Activated CD4-positive, alpha-beta memory T cell treated with anti-CD3 and anti-CD28 coated beads, Interleukin-2, amount 10 ng/mL, durations not matched to agents 7 days and 5 days (primary cell): ENCODE measurements at regions not wholly inside any gene's neighbourhood (a gene's known extent, or its start where the extent isn't known, plus 50 kb on each side); places are given as distances from the start of the nearest gene placed in this dataset.

ENCODE experiments used
- CTCF ChIA-PET: fragments of 350-600 bp; sonication (Branson Sonifier 250); formaldehyde crosslinking; loops from one replicate; lab custom pipeline; 2021; ENCODE audit warnings: antibody characterized with exemption, inconsistent platforms; lab: Charles Lee
- POLR2A ChIA-PET: fragments of 350-600 bp; sonication (Branson Sonifier 250); formaldehyde crosslinking; loops from one replicate; lab custom pipeline; 2021; ENCODE audit warnings: antibody characterized with exemption; lab: Charles Lee
- DNase-seq: peaks from one replicate; pipeline ENCODE4 v3.0.0-alpha.2; 2020
- H3K27ac Mint-ChIP-seq: one replicate; pipeline ENCODE4 v1.8.0; 2021; ENCODE audit warnings: mild to moderate bottlenecking, mixed read lengths
- H3K27me3 Mint-ChIP-seq: one replicate; pipeline ENCODE4 v1.8.0; 2021; ENCODE audit warnings: mixed read lengths
- H3K36me3 Mint-ChIP-seq: one replicate; pipeline ENCODE4 v1.8.0; 2021; ENCODE audit warnings: low read depth, mixed read lengths
- H3K4me1 Mint-ChIP-seq: one replicate; pipeline ENCODE4 v1.8.0; 2021; ENCODE audit warnings: mixed read lengths
- H3K4me3 Mint-ChIP-seq: one replicate; pipeline ENCODE4 v1.8.0; 2021; ENCODE audit warnings: mild to moderate bottlenecking, mixed read lengths
- H3K9me3 Mint-ChIP-seq: one replicate; pipeline ENCODE4 v1.8.0; 2021; ENCODE audit warnings: mixed read lengths

DNA sequence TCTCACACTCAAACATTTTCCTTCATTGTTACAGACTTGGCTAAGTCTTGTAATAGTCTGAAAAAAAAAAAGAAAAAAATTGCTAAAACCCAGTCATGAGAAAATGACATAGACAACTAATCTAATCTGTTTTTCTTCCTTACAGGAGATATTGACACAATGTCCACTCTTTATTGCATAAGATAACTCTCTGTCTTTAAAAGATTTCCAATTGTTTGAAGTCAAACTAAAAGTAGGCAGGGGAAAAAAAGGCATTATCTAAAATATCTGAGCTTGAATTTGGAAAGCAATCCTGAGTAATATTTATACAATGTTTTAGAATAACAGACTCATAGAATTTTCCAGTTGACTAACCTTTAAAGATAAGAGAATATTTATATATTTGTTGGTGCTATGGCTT, 233.0 kb upstream of the CEP162 start:
- H3K9me3 Mint-ChIP-seq, result no peaks in the 10 kb centered on the region
- no peaks in the 10 kb centered on the region for H3K27me3 Mint-ChIP-seq
- H3K27ac Mint-ChIP-seq, result no peak overlapping the region
- H3K4me1 Mint-ChIP-seq, result no peaks in the 10 kb centered on the region
- H3K36me3 Mint-ChIP-seq, result no peaks in the 10 kb centered on the region
- POLR2A ChIA-PET, result no interaction called here
- no peak overlapping the region for H3K4me3 Mint-ChIP-seq
- CTCF ChIA-PET, result no interaction called here
- DNase-seq, result no peak

DNA sequence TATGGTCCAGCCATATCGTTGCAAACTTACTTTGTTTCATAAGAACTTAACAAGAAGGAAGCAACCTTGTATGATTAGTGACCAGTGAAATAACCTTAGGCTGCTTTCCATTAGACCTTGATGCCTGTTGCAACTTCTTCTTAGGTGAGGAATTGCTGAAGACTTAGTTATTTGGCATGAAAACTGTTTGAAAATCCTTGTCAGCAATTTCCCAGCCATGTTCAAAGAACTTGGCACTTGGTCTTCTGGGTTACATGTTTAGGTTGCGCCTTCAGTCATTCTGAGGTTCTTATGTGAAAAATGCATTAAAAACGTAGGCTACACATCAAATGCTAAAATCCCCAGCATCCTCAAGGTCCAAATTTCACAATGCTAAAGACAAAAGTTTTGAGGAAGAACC, 232.0 kb upstream of the CEP162 start:
- DNase-seq, result no peak
- ChIA-PET POLR2A (no interaction called here), CTCF (no interaction called here)
- no peaks in the 10 kb centered on the region for H3K4me1 Mint-ChIP-seq
- H3K4me3 Mint-ChIP-seq, result no peak overlapping the region
- H3K27ac Mint-ChIP-seq, result no peak overlapping the region
- no peaks in the 10 kb centered on the region for H3K9me3 Mint-ChIP-seq
- H3K27me3 Mint-ChIP-seq, result no peaks in the 10 kb centered on the region
- H3K36me3 Mint-ChIP-seq, result no peaks in the 10 kb centered on the region

DNA sequence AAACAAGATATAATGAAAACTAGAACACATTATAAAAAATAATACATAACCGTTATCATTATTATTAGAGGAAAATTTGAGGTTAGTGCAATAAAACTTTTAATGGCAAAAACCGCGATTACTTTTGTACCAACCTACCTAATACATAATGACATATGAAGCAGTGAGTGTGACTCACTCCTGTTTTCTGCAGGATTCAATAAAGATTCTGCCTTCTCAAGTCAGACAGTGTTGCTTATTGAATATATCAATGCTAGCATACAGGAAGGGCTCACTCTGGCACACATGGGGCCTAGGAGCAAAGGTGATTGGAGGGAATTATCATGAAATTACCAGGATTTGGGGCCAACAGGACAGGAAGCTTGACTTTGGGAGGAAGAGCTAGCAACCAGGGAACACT, 230.8 kb upstream of the CEP162 start:
- H3K4me1 Mint-ChIP-seq, result no peaks in the 10 kb centered on the region
- ChIA-PET CTCF (no interaction called here), POLR2A (no interaction called here)
- no peaks in the 10 kb centered on the region for H3K36me3 Mint-ChIP-seq
- H3K4me3 Mint-ChIP-seq, result no peak overlapping the region
- no peaks in the 10 kb centered on the region for H3K9me3 Mint-ChIP-seq
- no peaks in the 10 kb centered on the region for H3K27me3 Mint-ChIP-seq
- no peak for DNase-seq
- no peak overlapping the region for H3K27ac Mint-ChIP-seq

DNA sequence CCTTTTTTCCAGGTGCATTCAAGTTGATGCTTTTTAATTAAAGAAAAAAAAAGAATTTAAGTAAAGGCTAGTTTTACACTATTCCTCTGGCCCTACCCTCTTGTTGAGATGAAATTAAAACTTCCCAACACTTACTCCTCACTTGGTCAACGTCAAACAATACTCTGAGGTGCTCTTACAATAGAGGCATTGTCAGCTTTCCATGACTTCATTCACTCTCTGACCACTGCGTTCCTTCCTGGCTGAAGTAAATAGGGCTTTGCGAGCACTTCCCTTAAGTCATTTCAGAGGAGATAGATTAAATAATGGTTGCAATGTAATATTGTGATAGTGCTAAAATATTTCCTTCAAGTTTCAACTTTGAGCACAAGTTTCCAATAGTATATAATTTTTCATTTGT, 229.8 kb upstream of the CEP162 start:
- ChIA-PET POLR2A (no interaction called here), CTCF (no interaction called here)
- DNase-seq, result no peak
- Mint-ChIP-seq H3K27ac (no peak overlapping the region), H3K4me1 (no peaks in the 10 kb centered on the region), H3K4me3 (no peak overlapping the region), H3K27me3 (no peaks in the 10 kb centered on the region), H3K9me3 (no peaks in the 10 kb centered on the region), H3K36me3 (no peaks in the 10 kb centered on the region)

DNA sequence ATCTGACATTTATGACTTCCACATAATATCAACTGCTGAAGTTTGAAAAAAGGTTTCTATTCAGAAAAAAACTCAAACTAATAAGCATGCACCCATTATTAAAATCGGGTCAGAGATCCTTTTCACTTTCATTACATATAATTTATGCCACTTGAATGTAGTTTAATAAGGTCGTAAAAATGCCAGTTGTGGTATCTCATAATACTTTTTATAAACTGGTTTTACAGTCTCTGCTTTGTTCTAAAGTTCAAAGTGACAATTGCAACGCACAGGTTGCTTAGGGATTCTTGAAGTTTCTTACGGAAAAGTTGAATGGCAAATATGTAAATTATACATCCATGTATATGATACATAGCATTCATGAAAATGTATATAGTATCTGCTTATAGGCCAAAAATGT, 229.4 kb upstream of the CEP162 start:
- no peaks in the 10 kb centered on the region for H3K9me3 Mint-ChIP-seq
- CTCF ChIA-PET, result no interaction called here

DNA sequence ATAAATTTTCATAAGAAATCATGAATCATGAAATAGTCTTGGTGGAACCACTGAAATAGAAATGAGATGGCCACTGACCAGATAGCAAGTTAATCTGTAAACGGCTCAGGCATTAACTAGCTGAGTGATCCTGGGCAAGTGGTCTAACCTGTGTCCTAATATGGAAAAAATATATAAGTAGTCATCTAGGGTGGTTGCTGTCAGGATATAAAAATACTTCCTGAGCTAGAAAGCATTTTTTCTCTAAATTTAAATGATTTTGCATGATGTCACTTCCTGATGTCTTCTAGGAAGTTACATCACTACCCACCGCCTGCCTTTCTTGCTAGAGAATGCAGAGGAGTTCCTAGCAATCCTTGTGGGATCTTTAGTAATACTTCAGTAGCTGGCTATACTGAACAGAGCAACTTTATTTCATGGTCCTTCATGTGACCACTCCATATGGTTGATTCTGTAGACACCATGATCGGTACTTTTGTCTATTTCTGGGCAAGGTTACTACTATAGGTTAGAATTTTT, 228.1 kb upstream of the CEP162 start:
- ChIA-PET CTCF (no interaction called here), POLR2A (no interaction called here)
- Mint-ChIP-seq H3K36me3 (no peaks in the 10 kb centered on the region), H3K4me3 (no peak overlapping the region), H3K27me3 (no peaks in the 10 kb centered on the region), H3K27ac (no peak overlapping the region), H3K9me3 (no peaks in the 10 kb centered on the region), H3K4me1 (no peaks in the 10 kb centered on the region)
- DNase-seq, result no peak

More for the DNA sequence above, 229.4 kb upstream of the CEP162 start:
- POLR2A ChIA-PET, result no interaction called here
- H3K36me3 Mint-ChIP-seq, result no peaks in the 10 kb centered on the region
- no peaks in the 10 kb centered on the region for H3K27me3 Mint-ChIP-seq
- DNase-seq, result no peak
- H3K4me1 Mint-ChIP-seq, result no peaks in the 10 kb centered on the region
- H3K27ac Mint-ChIP-seq, result no peak overlapping the region
- no peak overlapping the region for H3K4me3 Mint-ChIP-seq

DNA sequence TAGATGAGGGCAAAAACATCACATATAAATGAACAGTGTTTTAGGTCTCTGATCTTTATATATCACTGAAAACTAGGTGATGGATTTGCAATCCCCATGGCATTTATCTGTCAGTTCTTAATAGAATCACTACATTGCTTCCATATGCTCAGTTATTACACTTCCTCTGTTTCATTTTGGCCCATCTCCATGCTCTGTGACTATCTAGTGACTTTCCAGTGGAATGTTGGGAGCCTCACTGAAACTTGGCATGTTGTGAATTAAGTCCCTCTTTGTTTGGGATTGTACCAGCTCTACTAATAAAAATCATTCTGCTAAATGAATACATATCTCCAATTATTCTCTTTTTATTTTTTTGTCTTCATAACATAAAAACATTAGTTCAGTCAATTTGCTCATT, 226.1 kb upstream of the CEP162 start:
- DNase-seq, result no peak
- no peaks in the 10 kb centered on the region for H3K36me3 Mint-ChIP-seq
- ChIA-PET POLR2A (no interaction called here), CTCF (no interaction called here)
- H3K9me3 Mint-ChIP-seq, result no peaks in the 10 kb centered on the region
- H3K4me1 Mint-ChIP-seq, result no peaks in the 10 kb centered on the region
- no peak overlapping the region for H3K4me3 Mint-ChIP-seq
- H3K27me3 Mint-ChIP-seq, result no peaks in the 10 kb centered on the region
- H3K27ac Mint-ChIP-seq, result no peak overlapping the region

DNA sequence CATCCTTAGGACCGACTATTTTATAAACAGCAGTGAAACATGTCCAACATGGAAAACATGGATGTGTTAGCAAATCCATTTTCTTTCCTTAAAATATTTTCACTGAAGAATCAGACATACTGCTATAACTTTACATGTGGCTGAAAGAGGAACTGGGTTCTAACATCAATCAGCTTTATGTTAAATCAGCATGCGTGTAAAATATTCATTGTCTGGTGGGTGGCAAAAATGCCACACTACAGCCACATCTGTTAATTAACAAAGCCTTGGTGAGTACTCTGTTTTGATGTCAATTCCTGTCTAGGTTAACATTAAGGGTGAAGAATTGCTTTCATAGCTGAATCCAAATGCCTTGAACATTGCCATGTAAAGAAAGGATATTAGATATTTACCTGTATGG, 222.6 kb upstream of the CEP162 start:
- ChIA-PET CTCF (no interaction called here), POLR2A (no interaction called here)
- Mint-ChIP-seq H3K27me3 (no peaks in the 10 kb centered on the region), H3K27ac (no peak overlapping the region), H3K4me3 (no peak overlapping the region), H3K36me3 (no peaks in the 10 kb centered on the region), H3K4me1 (no peaks in the 10 kb centered on the region), H3K9me3 (no peaks in the 10 kb centered on the region)
- DNase-seq, result no peak

DNA sequence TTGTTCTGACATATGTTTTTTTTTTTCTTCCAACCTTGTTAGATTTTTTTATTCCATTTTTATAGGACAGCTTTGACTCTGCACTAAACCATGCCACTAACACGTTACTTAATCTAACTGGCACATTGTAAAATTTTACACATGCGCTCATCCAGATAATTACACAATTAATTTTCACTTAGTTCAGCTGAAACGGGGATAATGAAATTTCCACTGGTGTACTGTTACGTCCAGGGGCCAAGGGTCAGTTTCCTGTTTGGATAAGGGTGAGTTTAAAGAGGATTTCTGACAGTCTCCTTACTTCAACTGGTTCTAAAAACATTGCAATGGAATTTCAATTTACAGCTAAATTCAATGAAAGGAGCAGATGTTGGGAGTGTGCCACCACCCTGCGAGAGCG, 221.8 kb upstream of the CEP162 start:
- CTCF ChIA-PET, result no interaction called here
- POLR2A ChIA-PET, result no interaction called here
- DNase-seq, result no peak
- no peaks in the 10 kb centered on the region for H3K27me3 Mint-ChIP-seq
- no peaks in the 10 kb centered on the region for H3K4me1 Mint-ChIP-seq
- no peaks in the 10 kb centered on the region for H3K9me3 Mint-ChIP-seq
- H3K36me3 Mint-ChIP-seq, result no peaks in the 10 kb centered on the region
- H3K27ac Mint-ChIP-seq, result no peak overlapping the region
- H3K4me3 Mint-ChIP-seq, result no peak overlapping the region

DNA sequence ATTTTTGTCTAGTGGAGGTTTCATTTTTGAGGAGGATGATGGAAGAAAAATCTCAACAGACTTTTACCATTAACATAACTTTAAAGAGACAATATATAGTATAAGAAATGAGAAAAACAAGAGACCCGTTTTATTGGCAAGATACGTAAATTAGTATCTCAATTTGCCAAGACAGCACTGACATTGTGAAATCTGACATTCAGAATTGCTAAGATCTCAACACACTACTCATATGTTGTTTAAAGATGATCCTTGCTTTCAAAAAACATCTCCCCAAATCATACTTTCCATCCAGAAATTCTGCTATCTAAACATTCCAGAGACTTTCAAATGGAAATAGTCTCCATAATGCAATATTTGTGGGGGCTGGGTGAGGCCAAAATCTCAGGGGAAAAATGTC, 220.9 kb upstream of the CEP162 start:
- POLR2A ChIA-PET, result no interaction called here
- Mint-ChIP-seq H3K27ac (no peak overlapping the region), H3K4me1 (no peaks in the 10 kb centered on the region), H3K9me3 (no peaks in the 10 kb centered on the region), H3K4me3 (no peak overlapping the region), H3K36me3 (no peaks in the 10 kb centered on the region), H3K27me3 (no peaks in the 10 kb centered on the region)
- CTCF ChIA-PET, result no interaction called here
- DNase-seq, result no peak

DNA sequence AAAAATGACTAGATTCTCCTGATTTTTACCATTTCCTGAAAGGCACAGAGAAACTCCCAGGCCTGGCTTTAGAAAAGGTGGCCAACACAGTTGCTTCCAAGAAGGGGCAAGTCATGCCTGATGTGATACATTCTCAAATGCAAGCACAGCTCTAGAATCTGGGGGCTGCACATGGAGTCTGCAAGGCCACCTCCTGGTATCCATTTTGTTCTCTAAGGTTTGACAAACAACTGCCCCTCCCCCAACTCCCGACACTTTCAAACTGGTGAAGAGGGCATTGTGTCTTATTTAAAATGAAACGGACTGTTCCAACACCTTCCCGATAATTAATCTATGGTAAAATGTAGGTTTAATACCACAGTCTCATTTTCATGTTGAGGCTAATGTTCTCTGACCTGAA, 220.2 kb upstream of the CEP162 start:
- DNase-seq, result no peak
- Mint-ChIP-seq H3K9me3 (no peaks in the 10 kb centered on the region), H3K27me3 (no peaks in the 10 kb centered on the region), H3K27ac (no peak overlapping the region), H3K36me3 (no peaks in the 10 kb centered on the region), H3K4me1 (no peaks in the 10 kb centered on the region), H3K4me3 (no peak overlapping the region)
- POLR2A ChIA-PET, result no interaction called here
- CTCF ChIA-PET, result no interaction called here

DNA sequence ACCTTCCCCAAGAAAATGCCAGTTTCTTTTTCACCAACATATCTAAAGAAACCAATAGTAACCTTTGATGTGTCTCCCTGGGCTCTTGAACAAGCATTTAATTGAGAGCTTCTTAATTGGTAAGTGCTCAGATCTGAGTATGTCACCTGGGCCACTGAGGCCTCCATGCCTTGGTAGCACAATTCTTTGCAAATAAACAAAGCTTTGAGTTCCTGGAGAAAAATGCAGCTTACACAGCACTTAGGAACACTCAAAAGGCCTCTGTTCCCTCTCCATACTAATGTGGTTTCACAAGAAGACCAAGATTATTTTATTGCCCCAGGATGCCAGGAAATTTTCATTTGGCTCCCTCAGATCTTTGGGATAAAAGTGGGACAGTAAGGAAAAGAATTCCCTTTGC, 217.6 kb upstream of the CEP162 start:
- Mint-ChIP-seq H3K4me3 (no peak overlapping the region), H3K4me1 (no peaks in the 10 kb centered on the region), H3K27ac (no peak overlapping the region), H3K9me3 (no peaks in the 10 kb centered on the region), H3K36me3 (no peaks in the 10 kb centered on the region), H3K27me3 (no peaks in the 10 kb centered on the region)
- no peak for DNase-seq
- POLR2A ChIA-PET, result no interaction called here
- CTCF ChIA-PET, result no interaction called here

DNA sequence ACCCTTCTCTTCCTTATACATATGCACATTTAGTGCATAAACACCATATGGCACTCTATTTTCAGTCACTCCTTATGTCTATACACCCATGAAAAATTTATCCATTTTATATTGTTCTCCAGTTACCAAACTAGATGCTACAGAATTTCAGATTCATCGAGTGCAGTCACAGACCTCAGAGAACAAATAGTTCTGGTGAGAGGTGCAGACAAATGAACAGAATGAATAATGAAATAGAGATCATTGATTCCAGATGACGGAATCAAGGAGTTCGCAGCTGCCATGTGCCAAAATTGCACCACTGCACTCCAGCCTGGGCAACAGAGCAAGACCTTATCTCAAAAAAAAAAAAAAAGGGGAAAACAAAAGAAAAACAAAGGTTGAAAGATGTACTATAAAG, 214.8 kb upstream of the CEP162 start:
- H3K36me3 Mint-ChIP-seq, result no peaks in the 10 kb centered on the region
- POLR2A ChIA-PET, result no interaction called here
- H3K4me3 Mint-ChIP-seq, result no peak overlapping the region
- H3K27me3 Mint-ChIP-seq, result no peaks in the 10 kb centered on the region
- DNase-seq, result no peak
- CTCF ChIA-PET, result no interaction called here
- H3K4me1 Mint-ChIP-seq, result no peaks in the 10 kb centered on the region
- no peaks in the 10 kb centered on the region for H3K9me3 Mint-ChIP-seq
- no peak overlapping the region for H3K27ac Mint-ChIP-seq

DNA sequence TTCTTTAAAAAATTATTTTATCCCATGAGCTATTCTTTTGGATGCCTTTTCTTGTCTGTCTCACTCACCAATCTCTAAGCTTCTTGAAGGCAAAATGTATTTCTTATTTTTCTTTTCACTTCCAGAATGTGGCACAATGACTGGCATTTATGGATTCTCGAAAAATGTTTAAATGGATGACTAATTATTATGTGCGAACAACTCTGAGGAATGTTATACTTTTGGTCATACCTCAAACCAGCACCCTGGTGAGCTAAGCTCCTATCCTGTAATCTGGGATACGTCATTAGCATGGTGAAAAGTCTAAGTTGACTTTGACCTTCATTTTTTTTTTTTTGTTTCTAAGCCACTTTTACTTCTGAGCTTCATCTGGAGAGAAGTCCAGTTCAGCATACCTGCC, 214.0 kb upstream of the CEP162 start:
- Mint-ChIP-seq H3K36me3 (no peaks in the 10 kb centered on the region), H3K4me1 (no peaks in the 10 kb centered on the region), H3K4me3 (no peak overlapping the region), H3K27ac (no peak overlapping the region), H3K27me3 (no peaks in the 10 kb centered on the region), H3K9me3 (no peaks in the 10 kb centered on the region)
- ChIA-PET POLR2A (no interaction called here), CTCF (no interaction called here)
- no peak for DNase-seq

DNA sequence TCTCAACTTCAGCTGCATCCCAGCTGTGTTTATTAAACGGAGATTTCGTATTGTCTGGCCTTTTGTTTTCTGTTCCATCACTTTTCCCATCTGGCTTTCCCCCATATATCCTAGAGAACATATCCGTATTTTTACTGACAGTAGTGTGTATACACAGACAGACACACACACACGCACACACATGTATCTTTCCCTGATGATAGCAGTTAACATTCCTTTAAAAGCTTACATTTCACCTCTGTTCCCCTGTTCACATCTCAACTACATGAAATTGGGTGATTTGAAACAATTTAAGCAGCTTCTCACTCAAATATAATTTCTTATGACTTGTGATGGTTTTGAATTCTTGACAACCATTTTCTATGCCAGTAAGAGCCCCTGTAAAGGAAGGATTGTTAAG, 207.1 kb upstream of the CEP162 start:
- Mint-ChIP-seq H3K4me1 (no peaks in the 10 kb centered on the region), H3K4me3 (no peak overlapping the region), H3K27me3 (no peaks in the 10 kb centered on the region), H3K27ac (no peak overlapping the region), H3K36me3 (no peaks in the 10 kb centered on the region), H3K9me3 (no peaks in the 10 kb centered on the region)
- POLR2A ChIA-PET, result no interaction called here
- DNase-seq, result no peak
- CTCF ChIA-PET, result no interaction called here
